Ascending aorta (tissue), 2 donors: ENCODE measurements at regions not wholly inside any gene's neighbourhood (a gene's known extent, or its start where the extent isn't known, plus 50 kb on each side); places are given as distances from the start of the nearest gene placed in this dataset.

Source experiments
- DNase-seq, 2 donors: peaks; one replicate each; pipeline ENCODE4 v3.0.0-alpha.2; 2019; ENCODE audit warnings: low spot score in 2 of 2
- H3K27ac ChIP-seq, 2 donors: fragments of 200-600 bp; sonication (generic); one replicate each; pipeline ENCODE4 v1.5.1; 2016 to 2017; ENCODE audit warnings: mild to moderate bottlenecking in 1 of 2
- H3K27me3 ChIP-seq: fragments of 200-600 bp; sonication (generic); one replicate; pipeline ENCODE4 v1.5.1; 2017
- H3K36me3 ChIP-seq, 2 donors: fragments of 200-600 bp; sonication (generic); one replicate each; pipeline ENCODE4 v1.5.1; 2016
- H3K4me1 ChIP-seq, 2 donors: fragments of 200-600 bp; sonication (generic); one replicate each; pipeline ENCODE4 v1.5.1; 2016 to 2017; ENCODE audit warnings: mild to moderate bottlenecking in 1 of 2
- H3K4me3 ChIP-seq, 2 donors: fragments of 200-600 bp; sonication (generic); one replicate each; pipeline ENCODE4 v1.5.1; 2016 to 2017; ENCODE audit warnings: mild to moderate bottlenecking in 1 of 2
- H3K9me3 ChIP-seq, 2 donors: fragments of 200-600 bp; sonication (generic); one replicate each; pipeline ENCODE4 v1.5.1; 2016
- CTCF ChIP-seq, 3 experiments: fragments of 200-600 bp in 2 of 3; fragments of 450-650 bp in 1 of 3; sonication (generic) in 2 of 3; IDR thresholded peaks; one replicate each; pipeline ENCODE4 v1.5.1; 2016 to 2019; ENCODE audit warnings: antibody characterized with exemption in 3 of 3, mild to moderate bottlenecking in 1 of 3, moderate library complexity in 1 of 3
- intact Hi-C: fragments of 100-400 bp; cut with DNase I; formaldehyde crosslinking; loops from one replicate; pipeline ENCODE4 v1.15.1; 2023

GRCh38 chr11:70627219-70627618 is 228.9 kb downstream of the CTTN start:
- H3K36me3 ChIP-seq, result no peaks in the 10 kb centered on the region
- no peaks in the 10 kb centered on the region for H3K27me3 ChIP-seq
- no peak for DNase-seq
- H3K9me3 ChIP-seq, result no peaks in the 10 kb centered on the region
- intact Hi-C loops, result no loop called here
- H3K4me1 ChIP-seq, result no peaks in the 10 kb centered on the region
- no peak overlapping the region for H3K27ac ChIP-seq
- TF ChIP-seq CTCF (IDR thresholded peaks at IDR 0.05), result no peak
- no peak overlapping the region for H3K4me3 ChIP-seq

- no peak for TF ChIP-seq CTCF (IDR thresholded peaks at IDR 0.05)
- no peak overlapping the region for H3K4me3 ChIP-seq
- H3K4me1 ChIP-seq, result no peaks in the 10 kb centered on the region
- no peaks in the 10 kb centered on the region for H3K27me3 ChIP-seq
- DNase-seq, result no peak
- no peaks in the 10 kb centered on the region for H3K36me3 ChIP-seq
- H3K9me3 ChIP-seq, result no peaks in the 10 kb centered on the region
- intact Hi-C loops, result no loop called here
- H3K27ac ChIP-seq, result no peak overlapping the region
These were observed 230.0 kb downstream of the CTTN start for GRCh38 chr11:70628176-70628854.

GRCh38 chr11:70628855-70629844 is 230.8 kb downstream of the CTTN start:
- no peak for TF ChIP-seq CTCF (IDR thresholded peaks at IDR 0.05)
- no peaks in the 10 kb centered on the region for H3K4me1 ChIP-seq

GRCh38 chr11:70630068-70630467 is 231.7 kb downstream of the CTTN start:
- no peaks in the 10 kb centered on the region for H3K9me3 ChIP-seq
- DNase-seq, result no peak
- H3K36me3 ChIP-seq, result no peaks in the 10 kb centered on the region
- no peaks in the 10 kb centered on the region for H3K27me3 ChIP-seq
- TF ChIP-seq CTCF (IDR thresholded peaks at IDR 0.05), result no peak
- no peak overlapping the region for H3K27ac ChIP-seq
- no peaks in the 10 kb centered on the region for H3K4me1 ChIP-seq
- H3K4me3 ChIP-seq, result no peak overlapping the region
- intact Hi-C loops, result no loop called here

More at GRCh38 chr11:70628855-70629844, 230.8 kb downstream of the CTTN start:
- DNase-seq, result no peak
- intact Hi-C loops, result no loop called here
- Histone ChIP-seq H3K36me3 (no peaks in the 10 kb centered on the region), H3K27me3 (no peaks in the 10 kb centered on the region), H3K9me3 (no peaks in the 10 kb centered on the region), H3K4me3 (no peak overlapping the region), H3K27ac (no peak overlapping the region)

GRCh38 chr11:70630816-70631623 is 232.7 kb downstream of the CTTN start:
- intact Hi-C loops, result no loop called here
- DNase-seq, result no peak
- Histone ChIP-seq H3K4me3 (no peak overlapping the region), H3K36me3 (no peaks in the 10 kb centered on the region), H3K4me1 (no peaks in the 10 kb centered on the region), H3K9me3 (no peaks in the 10 kb centered on the region), H3K27ac (no peak overlapping the region), H3K27me3 (no peaks in the 10 kb centered on the region)
- TF ChIP-seq CTCF (IDR thresholded peaks at IDR 0.05), result no peak
